Suprapubic skin (tissue), 3 donors: ENCODE measurements at regions not wholly inside any gene's neighbourhood (a gene's known extent, or its start where the extent isn't known, plus 50 kb on each side); places are given as distances from the start of the nearest gene placed in this dataset.

Source experiments
- POLR2A ChIP-seq, 2 donors: fragments of 450-650 bp; IDR thresholded peaks; one replicate each; pipeline ENCODE4 v1.6.1; 2017; ENCODE audit warnings: antibody characterized with exemption in 2 of 2, mild to moderate bottlenecking in 2 of 2, moderate library complexity in 2 of 2
- TF ChIP-seq, protein P1 (sequence below), 2 donors: fragments of 200-600 bp in 1 of 2; fragments of 450-650 bp in 1 of 2; sonication (generic) in 1 of 2; IDR thresholded peaks; one replicate each; pipeline ENCODE4 v1.5.1; 2016 to 2019; ENCODE audit warnings: antibody characterized with exemption in 2 of 2, mild to moderate bottlenecking in 1 of 2, moderate library complexity in 1 of 2

DNA sequence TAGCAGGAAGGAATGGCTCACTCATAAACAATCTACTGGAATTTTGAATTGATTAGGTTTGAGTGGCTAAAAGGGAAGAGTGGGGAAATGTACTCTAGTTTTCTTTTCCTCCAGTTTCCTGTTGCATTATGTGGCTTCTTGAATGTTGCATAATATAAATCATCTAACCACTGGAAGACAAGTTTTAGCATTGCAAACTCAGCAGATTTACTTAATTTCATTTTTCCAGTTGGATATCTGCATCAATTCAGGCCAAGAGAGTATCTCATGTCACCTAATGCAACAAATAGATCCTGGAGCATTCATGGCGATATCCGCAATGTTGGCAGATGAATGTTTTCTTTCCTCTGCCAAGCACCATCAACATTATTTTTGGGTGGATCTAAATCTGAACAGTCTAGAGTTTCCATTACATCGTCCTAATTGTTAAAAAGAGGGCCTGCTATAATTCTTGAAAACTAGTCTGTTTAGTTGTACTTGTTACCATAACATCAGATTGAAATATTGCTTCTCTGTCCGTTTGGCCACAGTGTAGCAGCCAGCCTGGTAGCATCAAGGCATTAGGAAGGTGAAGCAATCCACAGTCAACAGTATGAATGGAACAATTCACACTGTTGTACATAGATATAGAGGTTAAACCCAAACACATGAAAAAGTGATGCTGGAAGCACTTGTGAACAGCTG lies 544.2 kb downstream of the ETNK1 start:
- TF ChIP-seq POLR2A (IDR thresholded peaks at IDR 0.05) = no peak
- TF ChIP-seq, protein P1, sequence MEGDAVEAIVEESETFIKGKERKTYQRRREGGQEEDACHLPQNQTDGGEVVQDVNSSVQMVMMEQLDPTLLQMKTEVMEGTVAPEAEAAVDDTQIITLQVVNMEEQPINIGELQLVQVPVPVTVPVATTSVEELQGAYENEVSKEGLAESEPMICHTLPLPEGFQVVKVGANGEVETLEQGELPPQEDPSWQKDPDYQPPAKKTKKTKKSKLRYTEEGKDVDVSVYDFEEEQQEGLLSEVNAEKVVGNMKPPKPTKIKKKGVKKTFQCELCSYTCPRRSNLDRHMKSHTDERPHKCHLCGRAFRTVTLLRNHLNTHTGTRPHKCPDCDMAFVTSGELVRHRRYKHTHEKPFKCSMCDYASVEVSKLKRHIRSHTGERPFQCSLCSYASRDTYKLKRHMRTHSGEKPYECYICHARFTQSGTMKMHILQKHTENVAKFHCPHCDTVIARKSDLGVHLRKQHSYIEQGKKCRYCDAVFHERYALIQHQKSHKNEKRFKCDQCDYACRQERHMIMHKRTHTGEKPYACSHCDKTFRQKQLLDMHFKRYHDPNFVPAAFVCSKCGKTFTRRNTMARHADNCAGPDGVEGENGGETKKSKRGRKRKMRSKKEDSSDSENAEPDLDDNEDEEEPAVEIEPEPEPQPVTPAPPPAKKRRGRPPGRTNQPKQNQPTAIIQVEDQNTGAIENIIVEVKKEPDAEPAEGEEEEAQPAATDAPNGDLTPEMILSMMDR (IDR thresholded peaks at IDR 0.05) = no peak
